GM19324 (cell line): ENCODE measurements at regions not wholly inside any gene's neighbourhood (a gene's known extent, or its start where the extent isn't known, plus 50 kb on each side); places are given as distances from the start of the nearest gene placed in this dataset.

Source experiments
- ATAC-seq: cut with Tn5 transposase; IDR thresholded peaks from one replicate; pipeline ENCODE4 v1.9.1; 2021; ENCODE audit warnings: mild to moderate bottlenecking, moderate library complexity; ENCODE audit not compliant: unreplicated experiment, low FRiP score

GRCh38 chr1:84090447-84091245 is 53.4 kb upstream of the PRKACB start:
- ATAC-seq: no peak

GRCh38 chr1:84089867-84090266 is 54.2 kb upstream of the PRKACB start:
- ATAC-seq: no peak

- ATAC-seq: no peak
Measured at GRCh38 chr1:84089465-84089864, 54.6 kb upstream of the PRKACB start.

- no peak for ATAC-seq
Measured at GRCh38 chr1:84086616-84087015, 57.5 kb upstream of the PRKACB start.

- ATAC-seq: no peak
Measured at GRCh38 chr1:84086189-84086588, 57.9 kb upstream of the PRKACB start.

GRCh38 chr1:84083307-84083706 is 60.8 kb upstream of the PRKACB start:
- no peak for ATAC-seq

GRCh38 chr1:84078842-84079202 is 65.2 kb upstream of the PRKACB start:
- no peak for ATAC-seq

- ATAC-seq: peak; percentile 52
Measured at GRCh38 chr1:84078108-84078841, 65.8 kb upstream of the PRKACB start.

- peak; percentile 97 for ATAC-seq
Measured at GRCh38 chr1:84077476-84078107, 66.5 kb upstream of the PRKACB start.

GRCh38 chr1:84073266-84073665 is 70.8 kb upstream of the PRKACB start:
- no peak for ATAC-seq

- no peak for ATAC-seq
Measured at GRCh38 chr1:84069236-84069845, 70.4 kb upstream of the TTLL7 start.

- no peak for ATAC-seq
Measured at GRCh38 chr1:84062496-84062895, 63.6 kb upstream of the TTLL7 start.

GRCh38 chr1:84061336-84061735 is 62.4 kb upstream of the TTLL7 start:
- no peak for ATAC-seq

- no peak for ATAC-seq
Measured at GRCh38 chr1:84060781-84061180, 61.8 kb upstream of the TTLL7 start.

- no peak for ATAC-seq
Measured at GRCh38 chr1:84048820-84049219, 49.9 kb upstream of the TTLL7 start.
